ENCODE measurements at regions not wholly inside any gene's neighbourhood (a gene's known extent, or its start where the extent isn't known, plus 50 kb on each side); places are given as distances from the start of the nearest gene placed in this dataset.
"Not testable (repeated sequence)": the region's sequence is repeated elsewhere in the genome, so short reads cannot be mapped to it uniquely, and the experiment has no call there.

GRCh38 chr11:29131055-29131454 is 885.8 kb downstream of the KCNA4 start:
- DNase-seq: no peak

- no peak for DNase-seq
These were observed 887.0 kb downstream of the KCNA4 start for GRCh38 chr11:29129844-29130243.

- no peak for DNase-seq
These were observed 889.4 kb downstream of the KCNA4 start for GRCh38 chr11:29127461-29127860.

- DNase-seq: no peak
These were observed 891.2 kb downstream of the KCNA4 start for GRCh38 chr11:29125606-29126005.

DNA sequence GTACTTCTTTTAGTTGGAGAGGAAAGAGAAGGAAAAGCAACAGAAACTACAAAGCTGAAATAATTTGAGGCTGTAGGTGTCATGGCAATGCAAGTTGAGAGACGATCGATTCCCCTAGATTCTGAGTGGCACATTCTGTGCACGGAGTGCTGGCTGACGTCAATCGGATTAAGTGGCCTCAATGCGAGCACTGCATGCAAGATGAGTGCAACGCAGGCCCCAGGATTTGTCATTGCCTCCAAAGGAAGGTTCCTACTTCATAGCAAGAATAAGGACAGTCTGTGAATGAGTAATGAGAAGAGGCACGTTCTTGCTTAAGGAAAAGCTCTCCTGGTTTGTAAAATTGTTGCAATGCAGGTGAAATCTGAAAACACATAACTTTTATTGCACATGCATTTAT is 892.4 kb downstream of the KCNA4 start:
- no peak for DNase-seq

- DNase-seq: no peak
These were observed 896.9 kb downstream of the KCNA4 start for GRCh38 chr11:29119707-29120618.

DNA sequence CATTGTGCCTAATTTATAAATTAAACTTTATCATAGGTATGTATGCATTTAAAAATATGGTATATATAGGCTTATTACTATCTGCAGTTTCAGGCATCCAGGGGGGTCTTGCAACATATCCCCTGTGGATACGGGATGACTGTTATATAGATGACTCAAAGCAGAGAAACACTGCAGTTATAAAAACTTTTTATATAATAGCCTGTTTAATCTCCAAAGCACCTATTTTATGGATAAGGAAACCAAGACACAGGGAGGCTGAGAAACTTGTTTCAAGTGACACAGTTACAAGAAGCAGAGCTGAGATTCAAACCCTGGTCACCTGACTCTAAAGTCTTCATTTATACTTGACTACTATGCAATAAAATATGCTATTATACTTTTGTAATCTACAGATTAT is 897.7 kb downstream of the KCNA4 start:
- no peak for DNase-seq

DNA sequence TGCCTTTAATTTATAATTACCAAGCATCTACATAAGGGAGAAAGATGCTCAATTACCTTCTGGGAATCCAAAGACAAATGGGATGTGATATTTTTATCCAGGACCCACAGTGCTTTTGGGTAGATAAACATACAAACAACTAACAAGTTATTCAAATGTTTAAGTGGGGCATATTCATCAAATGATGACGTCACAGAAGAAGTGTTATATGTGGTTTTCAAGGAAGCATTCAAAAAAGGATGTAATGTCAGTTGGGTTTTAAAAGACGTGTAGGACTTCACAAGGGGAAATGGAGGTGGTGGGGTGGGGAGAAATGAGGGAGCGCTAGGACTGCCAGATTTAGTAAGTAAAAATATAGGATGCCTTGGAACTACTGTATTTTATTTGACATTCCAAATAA is 915.9 kb downstream of the KCNA4 start:
- DNase-seq: no peak

DNA sequence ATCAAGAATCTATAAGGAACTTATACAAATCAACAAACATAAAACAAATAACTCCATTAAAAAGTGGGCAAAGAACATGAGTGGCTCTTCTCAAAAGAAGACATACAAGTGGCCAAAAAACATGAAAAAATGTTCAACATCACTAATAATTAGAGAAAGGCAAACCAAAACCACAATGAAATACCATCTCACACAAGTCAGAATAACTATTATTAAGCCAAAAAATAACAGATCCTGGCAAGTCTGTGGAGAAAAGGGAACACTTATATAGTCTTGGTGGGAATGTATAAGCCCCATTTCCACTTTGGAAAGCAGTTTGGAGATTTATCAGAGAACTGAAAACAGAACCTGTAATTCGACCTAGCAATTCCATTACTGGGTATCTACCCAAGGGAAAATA is 921.0 kb downstream of the KCNA4 start:
- DNase-seq: no peak

GRCh38 chr11:29093416-29094120 is 923.3 kb downstream of the KCNA4 start:
- no peak for DNase-seq

DNA sequence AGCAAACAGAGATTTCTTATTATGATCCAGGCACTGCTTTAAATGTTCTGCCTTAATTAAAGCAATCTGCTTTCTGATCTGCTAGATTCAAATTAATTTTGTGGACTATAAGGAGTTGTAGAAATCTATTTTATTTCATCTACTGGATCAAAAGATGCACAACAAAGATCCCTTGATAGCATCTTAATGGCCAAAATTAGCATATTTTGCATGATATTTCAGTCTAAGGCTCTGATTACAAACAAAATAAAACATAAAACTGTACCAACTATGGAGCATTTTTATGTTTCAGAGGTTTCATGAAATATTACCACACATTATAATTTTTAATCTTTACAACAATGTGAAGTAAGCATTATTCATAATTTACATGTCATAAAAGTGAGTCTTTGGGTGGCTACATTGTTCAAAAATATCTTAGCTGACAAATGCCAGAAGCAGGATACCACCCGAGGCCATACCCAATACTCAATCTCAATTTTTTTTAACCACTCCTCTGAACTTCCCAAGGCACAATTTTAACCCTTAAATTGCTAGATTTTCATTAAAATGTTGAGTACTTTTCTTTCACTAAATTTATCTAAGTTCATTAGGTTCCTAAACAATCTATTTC is 929.5 kb downstream of the KCNA4 start:
- DNase-seq: no peak

DNA sequence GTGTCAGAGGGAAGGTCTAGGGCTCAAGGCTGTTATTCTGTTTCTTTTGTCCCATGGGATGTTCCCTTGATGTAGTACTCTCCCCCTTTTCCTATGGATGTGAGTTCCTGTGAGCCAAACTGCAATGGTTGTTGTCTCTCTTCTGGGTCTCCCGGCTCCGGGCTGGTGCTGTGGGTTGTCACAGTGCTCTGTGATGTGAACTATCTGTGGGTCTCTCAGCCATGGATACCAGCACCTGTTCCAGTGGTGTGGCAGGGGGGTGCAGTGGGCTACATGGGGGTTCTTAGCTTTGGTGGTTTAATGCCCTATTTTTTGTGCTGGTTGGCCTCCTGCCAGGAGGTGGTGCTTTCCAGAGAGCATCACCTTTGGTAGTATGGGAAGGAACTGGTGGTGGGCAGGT is 941.1 kb downstream of the KCNA4 start:
- no peak for DNase-seq

DNA sequence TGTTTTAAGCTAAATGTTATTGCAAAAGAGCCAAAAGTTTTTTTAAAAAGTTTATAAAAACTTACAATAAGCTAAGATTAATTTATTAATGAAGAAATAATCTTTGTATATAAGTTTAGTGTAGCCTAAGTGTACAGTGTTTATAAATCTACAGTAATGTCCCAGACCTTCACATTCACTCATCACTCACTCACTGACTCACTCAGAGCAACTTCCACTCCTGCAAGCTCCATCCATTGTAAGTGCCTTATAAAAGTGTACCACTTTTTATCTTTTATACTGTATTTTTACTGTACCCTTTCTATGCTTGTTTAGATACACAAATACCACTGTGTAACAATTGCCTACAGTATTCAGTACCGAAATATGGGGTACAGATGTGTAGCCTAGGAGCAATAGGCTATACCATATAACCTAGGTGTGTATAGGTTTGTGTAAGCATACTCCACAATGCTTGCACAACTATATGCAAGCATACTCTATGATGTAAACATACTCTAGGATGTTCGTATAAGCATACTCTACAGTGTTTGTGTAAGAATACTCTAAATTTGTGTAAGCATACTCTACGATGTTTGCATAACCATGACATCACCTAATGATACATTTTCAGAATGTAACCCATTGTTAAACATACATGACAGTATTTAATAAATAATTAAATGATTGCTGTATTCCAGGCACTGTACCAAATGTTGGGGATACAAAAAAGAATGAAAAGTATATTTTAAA is 953.0 kb downstream of the KCNA4 start:
- no peak for DNase-seq

- DNase-seq: no peak
These were observed 953.3 kb downstream of the METTL15 start for GRCh38 chr11:29061452-29061851.

GRCh38 chr11:29056487-29056886 is 948.3 kb downstream of the METTL15 start:
- not testable (repeated sequence) for DNase-seq

DNA sequence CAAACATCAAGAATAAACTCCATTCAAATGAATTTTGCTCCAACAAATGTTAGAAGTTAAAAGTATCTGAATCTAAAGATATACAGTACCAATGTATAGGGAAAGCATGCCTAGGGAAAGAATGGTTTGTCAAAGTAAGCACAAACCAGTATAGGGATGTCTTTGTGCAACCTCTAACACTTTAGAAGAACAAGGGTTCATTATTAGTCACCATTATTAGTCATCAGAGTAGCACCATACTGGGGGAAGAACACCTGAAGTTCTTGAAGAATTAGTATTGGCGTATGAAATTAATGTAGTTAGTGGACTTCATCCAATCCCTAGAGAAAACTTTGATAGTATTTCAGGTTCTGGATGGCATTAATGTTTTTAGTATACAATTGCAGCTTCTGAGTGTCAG is 943.7 kb downstream of the METTL15 start:
- DNase-seq: no peak

- DNase-seq: not testable (repeated sequence)
These were observed 942.8 kb downstream of the METTL15 start for GRCh38 chr11:29050962-29051361.

DNA sequence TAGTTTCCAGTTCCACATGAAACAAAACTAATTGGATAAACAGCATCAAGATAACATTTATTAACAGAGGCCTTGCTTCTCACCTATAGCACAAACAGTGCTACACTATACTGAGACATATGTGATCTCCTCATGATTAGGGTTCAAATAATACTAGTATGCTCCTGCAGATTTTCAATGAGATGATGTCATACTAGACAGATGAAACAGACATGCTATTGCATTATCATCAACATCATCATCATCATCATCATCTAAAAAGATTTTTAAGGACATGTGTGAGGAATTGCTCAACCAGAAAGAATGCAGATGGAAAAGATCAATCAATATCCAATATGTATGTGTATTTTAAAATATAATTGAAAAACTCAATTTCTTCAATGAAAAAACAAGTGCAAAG is 932.3 kb downstream of the METTL15 start:
- no peak for DNase-seq

- DNase-seq: no peak
These were observed 924.4 kb downstream of the METTL15 start for GRCh38 chr11:29032384-29033149.

DNA sequence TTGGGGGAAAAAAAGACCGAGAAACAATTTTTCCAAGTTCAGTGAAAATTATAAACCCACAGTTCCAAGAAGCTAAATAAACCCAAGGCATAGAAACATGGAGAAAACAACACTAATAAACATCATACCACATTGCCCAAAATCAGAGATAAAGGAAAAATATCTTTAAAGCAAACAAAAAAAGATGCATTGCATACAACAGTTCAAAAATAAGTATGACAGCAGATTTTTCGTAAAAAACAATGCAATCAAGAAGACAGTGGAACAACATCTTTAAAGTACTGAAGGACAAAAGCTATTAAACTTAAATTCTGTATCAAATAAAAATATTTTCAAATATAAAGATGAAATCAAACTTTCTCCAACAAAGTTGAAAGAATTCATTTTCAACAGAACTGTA is 921.3 kb downstream of the METTL15 start:
- DNase-seq: no peak

DNA sequence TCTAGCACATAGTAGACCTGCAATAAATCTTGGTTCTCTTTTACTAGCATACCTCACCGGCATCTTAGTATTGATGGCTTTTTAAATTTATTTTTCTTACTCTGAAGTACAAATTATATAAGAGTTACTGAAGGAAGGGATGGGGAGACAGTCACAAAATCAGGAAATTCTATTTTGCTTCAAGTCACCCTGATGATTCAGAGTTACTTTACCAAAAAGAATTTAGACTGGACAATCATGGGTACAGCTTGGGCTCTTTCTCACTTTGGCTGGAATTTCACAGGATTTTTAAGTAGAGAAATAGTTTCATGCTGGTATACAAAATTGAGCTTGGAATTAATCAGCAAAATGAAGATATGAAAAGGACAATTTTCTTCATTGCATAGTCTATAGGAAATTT is 919.2 kb downstream of the METTL15 start:
- no peak for DNase-seq

GRCh38 chr11:29026286-29026685 is 918.1 kb downstream of the METTL15 start:
- no peak for DNase-seq

Measured in NCI-H1436 treated with DMSO at 0.1 percent for 48 hours (cell line).